ENCODE measurements at regions not wholly inside any gene's neighbourhood (a gene's known extent, or its start where the extent isn't known, plus 50 kb on each side); places are given as distances from the start of the nearest gene placed in this dataset.

DNA sequence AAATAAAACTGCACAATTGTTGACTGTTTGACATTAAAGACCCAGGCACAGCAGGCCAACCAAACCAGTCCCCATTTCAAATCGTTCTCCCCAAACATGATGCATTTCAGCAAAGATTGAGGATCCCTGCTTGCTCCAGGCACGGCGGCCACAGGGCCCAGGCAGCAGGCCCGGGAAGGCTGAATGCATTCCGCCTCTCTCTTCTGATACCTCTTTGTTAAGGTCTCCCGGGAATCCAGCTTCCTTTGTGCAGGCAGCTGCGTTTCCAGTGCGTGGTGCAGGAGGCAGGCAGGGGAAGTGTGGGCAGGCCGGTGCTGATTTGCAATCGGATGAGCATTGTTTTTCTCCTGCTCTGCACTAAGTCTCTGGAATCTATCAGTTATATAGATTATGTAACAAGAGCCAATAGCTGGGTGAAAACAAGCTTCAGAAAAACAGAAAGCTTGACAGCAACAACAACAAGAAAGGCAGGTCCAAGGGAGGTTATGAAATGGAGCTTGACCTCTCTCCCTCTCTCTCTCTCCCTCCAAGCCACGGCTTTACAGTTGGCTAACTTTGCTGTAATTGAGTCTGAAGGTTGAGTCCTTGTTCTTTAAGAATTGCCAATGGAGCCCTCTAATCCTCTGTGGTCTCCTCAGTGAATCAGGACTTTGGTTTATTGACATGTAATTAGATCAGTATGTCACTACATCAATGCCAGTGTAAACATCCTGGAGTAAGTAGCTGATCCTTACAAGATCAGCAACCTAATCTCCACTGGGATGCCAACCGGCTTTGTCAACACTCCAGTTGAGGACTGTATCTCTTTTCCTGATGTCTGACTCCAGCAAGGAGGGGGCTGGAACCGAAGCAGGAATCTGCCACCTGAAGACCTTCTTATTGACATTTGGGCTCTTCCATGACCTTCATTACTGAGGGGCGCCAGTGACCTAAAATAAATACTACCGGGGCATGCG lies 338.0 kb downstream of the TEX29 start:
- TF ChIP-seq, protein P1, sequence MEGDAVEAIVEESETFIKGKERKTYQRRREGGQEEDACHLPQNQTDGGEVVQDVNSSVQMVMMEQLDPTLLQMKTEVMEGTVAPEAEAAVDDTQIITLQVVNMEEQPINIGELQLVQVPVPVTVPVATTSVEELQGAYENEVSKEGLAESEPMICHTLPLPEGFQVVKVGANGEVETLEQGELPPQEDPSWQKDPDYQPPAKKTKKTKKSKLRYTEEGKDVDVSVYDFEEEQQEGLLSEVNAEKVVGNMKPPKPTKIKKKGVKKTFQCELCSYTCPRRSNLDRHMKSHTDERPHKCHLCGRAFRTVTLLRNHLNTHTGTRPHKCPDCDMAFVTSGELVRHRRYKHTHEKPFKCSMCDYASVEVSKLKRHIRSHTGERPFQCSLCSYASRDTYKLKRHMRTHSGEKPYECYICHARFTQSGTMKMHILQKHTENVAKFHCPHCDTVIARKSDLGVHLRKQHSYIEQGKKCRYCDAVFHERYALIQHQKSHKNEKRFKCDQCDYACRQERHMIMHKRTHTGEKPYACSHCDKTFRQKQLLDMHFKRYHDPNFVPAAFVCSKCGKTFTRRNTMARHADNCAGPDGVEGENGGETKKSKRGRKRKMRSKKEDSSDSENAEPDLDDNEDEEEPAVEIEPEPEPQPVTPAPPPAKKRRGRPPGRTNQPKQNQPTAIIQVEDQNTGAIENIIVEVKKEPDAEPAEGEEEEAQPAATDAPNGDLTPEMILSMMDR (conservative IDR thresholded peaks at IDR 0.05) = no peak
- no peak overlapping the region for H2AFZ ChIP-seq (ENCODE audit: low read length)

More for the DNA sequence above, 338.0 kb downstream of the TEX29 start:
- Histone ChIP-seq H3K14ac (ENCODE audit: insufficient read depth, low read length) (no peak overlapping the region), H4K20me1 (ENCODE audit: control insufficient read depth, insufficient read depth, insufficient read length) (no peaks in the 10 kb centered on the region), H3K27ac (ENCODE audit: insufficient read length, low read depth, low read length) (no peak overlapping the region), H3K4me1 (ENCODE audit: insufficient read depth, low read length) (peaks cover 4% of the 10 kb centered on the region), H3T11ph (ENCODE audit: low read length) (no peak overlapping the region), H2AK5ac (ENCODE audit: insufficient read length, low read length) (no peak overlapping the region), H3K9ac (ENCODE audit: extremely low read depth, insufficient read length, low read length) (no peak overlapping the region), H3K9me3 (ENCODE audit: control insufficient read depth, low read depth, low read length) (no peaks in the 10 kb centered on the region), H4K8ac (replicated peaks; ENCODE audit: insufficient read length, low read depth, low read length) (no peak overlapping the region), H2BK120ac (ENCODE audit: low read depth, low read length, poor library complexity, severe bottlenecking) (no peak overlapping the region), H3K79me1 (ENCODE audit: insufficient read depth, low read depth, low read length, poor library complexity, severe bottlenecking) (no peaks in the 10 kb centered on the region), H3K56ac (ENCODE audit: insufficient read length, low read depth, low read length) (no peak overlapping the region), H2BK5ac (ENCODE audit: insufficient read length, low read length) (no peak overlapping the region), H3K4me2 (ENCODE audit: insufficient read depth, insufficient read length, low read length) (no peak overlapping the region), H3K23me2 (ENCODE audit: insufficient read length, low read depth, low read length, poor library complexity, severe bottlenecking) (no peaks in the 10 kb centered on the region), H3K23ac (ENCODE audit: insufficient read length, low read depth, low read length) (no peak overlapping the region), H3K18ac (ENCODE audit: insufficient read length, low read depth, low read length) (peak overlapping the region; percentile 36), H4K91ac (ENCODE audit: insufficient read length, low read depth, low read length) (no peak overlapping the region), H2BK12ac (ENCODE audit: insufficient read length, low read depth, low read length) (no peak overlapping the region), H3K79me2 (ENCODE audit: insufficient read depth, low read length) (no peaks in the 10 kb centered on the region), H4K5ac (ENCODE audit: insufficient read length, low read depth, low read length) (no peak overlapping the region), H3K4ac (ENCODE audit: low read depth, low read length) (no peak overlapping the region), H2BK20ac (ENCODE audit: low read depth, low read length, poor library complexity, severe bottlenecking) (no peak overlapping the region), H2BK15ac (ENCODE audit: low read depth, low read length) (no peak overlapping the region), H3K27me3 (ENCODE audit: insufficient read depth, low read length) (no peaks in the 10 kb centered on the region; the same call in 1 of the 2 replicates)
- peak overlapping the region; percentile 8 to 91 (median 81); a peak in 4 of 7 replicates for H3K27ac Mint-ChIP-seq
- peaks cover 49% of the 10 kb centered on the region for H3K27me3 Mint-ChIP-seq (ENCODE audit: low read depth)
- peak; percentile 65 for DNase-seq
- peaks cover 25 to 28% of the 10 kb centered on the region in 2 experiments for H3K4me1 Mint-ChIP-seq
- H3K4me3 Mint-ChIP-seq = no peak overlapping the region
- no CpG with 5 or more reads among the region's 16 CpGs for WGBS (ENCODE audit: extremely low coverage, insufficient read length, low lambda C conversion rate)
- H3K9me3 Mint-ChIP-seq = no peaks in the 10 kb centered on the region
- no peaks in the 10 kb centered on the region; a peak in 1 of 7 replicates for H3K36me3 Mint-ChIP-seq (ENCODE audit: insufficient read depth in 1 of 3, low read depth in 3 of 3)
